ENCODE measurements at regions not wholly inside any gene's neighbourhood (a gene's known extent, or its start where the extent isn't known, plus 50 kb on each side); places are given as distances from the start of the nearest gene placed in this dataset.

DNA sequence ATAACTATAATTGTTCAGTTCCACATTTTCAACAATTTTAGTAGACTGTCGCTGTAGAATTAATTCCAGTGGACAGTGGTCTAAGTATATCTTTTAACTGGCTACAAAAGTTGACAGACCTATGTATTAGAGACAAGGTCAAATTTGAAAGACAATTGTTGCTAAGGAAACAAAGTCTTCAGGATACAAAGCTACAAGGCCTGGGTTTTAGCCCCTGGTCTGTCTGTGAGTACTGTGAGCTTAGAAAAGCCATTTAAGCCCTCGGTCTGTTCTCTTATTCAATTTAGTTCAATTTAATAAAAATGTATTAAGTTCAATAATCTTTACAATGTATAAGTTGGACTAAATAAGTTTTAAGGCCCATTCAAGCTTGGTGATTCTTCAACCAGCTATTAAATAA, 352.5 kb downstream of the HDGFL1 start:
- TF ChIP-seq CTCF (conservative IDR thresholded peaks at IDR 0.05) (no peak), EZH2 (IDR thresholded peaks at IDR 0.05; ENCODE audit: low read depth) (no peak)
